BJ (cell line): ENCODE measurements at regions not wholly inside any gene's neighbourhood (a gene's known extent, or its start where the extent isn't known, plus 50 kb on each side); places are given as distances from the start of the nearest gene placed in this dataset.
A peak's percentile ranks its signal among the peaks of the same experiment; 100 is the strongest.
"Not testable (repeated sequence)": the region's sequence is repeated elsewhere in the genome, so short reads cannot be mapped to it uniquely, and the experiment has no call there.

Source experiments
- CTCF ChIA-PET: fragments of 350-600 bp; formaldehyde crosslinking; extraction: SDS; loops from one replicate; lab custom pipeline; 2021; ENCODE audit warnings: antibody characterized with exemption, inconsistent platforms; lab: Yijun Ruan, JAX
- POLR2A ChIA-PET: fragments of 300-600 bp; sonication (Branson Sonifier 250); formaldehyde crosslinking; extraction: SDS; loops from one replicate; lab custom pipeline; 2021; ENCODE audit warnings: antibody characterized with exemption; lab: Charles Lee
- DNase-seq: peaks from one replicate; pipeline ENCODE4 v3.0.0-alpha.2; 2011; ENCODE audit warnings: low read depth
- H3K27me3 ChIP-seq: 2 replicates; pipeline ENCODE4 v1.6.0; 2011; ENCODE audit warnings: low read length; ENCODE audit not compliant: control insufficient read depth, insufficient read depth
- H3K36me3 ChIP-seq: 2 replicates; pipeline ENCODE4 v1.5.1; 2011; ENCODE audit warnings: low read length; ENCODE audit not compliant: control insufficient read depth, insufficient read depth
- H3K4me3 ChIP-seq: 2 replicates; pipeline ENCODE4 v1.5.1; 2011; ENCODE audit warnings: low read depth, mild to moderate bottlenecking, control low read depth, low read length

DNA sequence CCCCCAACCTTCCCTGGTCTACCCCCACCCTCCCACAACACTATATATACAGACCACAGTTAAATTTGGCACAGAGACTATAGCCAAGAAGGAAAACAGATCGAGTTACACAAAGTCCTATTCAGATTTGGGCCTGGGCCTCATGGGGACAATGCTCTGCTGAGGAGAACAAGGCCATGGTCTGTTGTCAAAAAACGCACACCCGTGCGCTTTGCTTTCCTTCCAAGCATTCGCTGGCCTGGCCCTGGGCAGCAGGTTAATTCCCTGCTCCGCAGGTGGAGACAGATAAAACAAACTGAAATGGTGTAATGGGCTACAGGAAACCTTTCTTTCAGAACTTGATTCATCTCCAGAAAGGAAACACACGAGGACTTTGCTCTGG lies 256.2 kb downstream of the BCL2L11 start:
- H3K36me3 ChIP-seq, CTCF ChIA-PET, DNase-seq, POLR2A ChIA-PET, H3K4me3 ChIP-seq, H3K27me3 ChIP-seq: not testable (repeated sequence)

- H3K27me3 ChIP-seq, DNase-seq, H3K36me3 ChIP-seq, POLR2A ChIA-PET, CTCF ChIA-PET, H3K4me3 ChIP-seq: not testable (repeated sequence)
Observed at GRCh38 chr2:111377386-111377959, 256.8 kb downstream of the BCL2L11 start.

- H3K4me3 ChIP-seq, H3K36me3 ChIP-seq, POLR2A ChIA-PET, H3K27me3 ChIP-seq, CTCF ChIA-PET, DNase-seq: not testable (repeated sequence)
Observed at GRCh38 chr2:111378348-111378747, 257.6 kb downstream of the BCL2L11 start.

- POLR2A ChIA-PET, CTCF ChIA-PET, DNase-seq: not testable (repeated sequence)
Observed at GRCh38 chr2:111380733-111381439, 260.2 kb downstream of the BCL2L11 start.

GRCh38 chr2:111381530-111382306 lies 261.0 kb downstream of the BCL2L11 start:
- CTCF ChIA-PET, POLR2A ChIA-PET, H3K36me3 ChIP-seq, H3K27me3 ChIP-seq, DNase-seq, H3K4me3 ChIP-seq: not testable (repeated sequence)

More at GRCh38 chr2:111380733-111381439, 260.2 kb downstream of the BCL2L11 start:
- H3K36me3 ChIP-seq, H3K4me3 ChIP-seq, H3K27me3 ChIP-seq: not testable (repeated sequence)

DNA sequence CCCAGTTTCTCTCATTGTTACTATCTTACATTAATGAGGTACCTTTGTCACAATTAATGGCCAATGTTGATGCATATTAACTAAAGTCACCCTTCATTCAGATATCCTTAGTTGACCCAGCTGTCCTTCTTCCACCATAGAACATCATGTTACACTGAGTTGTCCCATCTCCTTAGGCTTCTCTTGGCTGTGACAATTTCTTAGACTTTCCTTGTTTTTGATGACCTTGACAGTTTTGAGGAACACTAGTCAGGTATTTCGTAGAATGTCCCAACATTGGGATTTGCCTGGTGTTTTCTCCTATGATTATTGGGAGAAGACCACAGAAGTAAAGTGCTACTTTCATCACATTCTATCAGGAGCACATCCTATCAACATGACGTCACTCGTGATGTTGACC lies 261.8 kb downstream of the BCL2L11 start:
- H3K36me3 ChIP-seq, POLR2A ChIA-PET, CTCF ChIA-PET, DNase-seq, H3K4me3 ChIP-seq, H3K27me3 ChIP-seq: not testable (repeated sequence)

- POLR2A ChIA-PET, H3K4me3 ChIP-seq, CTCF ChIA-PET, DNase-seq, H3K27me3 ChIP-seq, H3K36me3 ChIP-seq: not testable (repeated sequence)
Observed at GRCh38 chr2:111383311-111383710, 262.6 kb downstream of the BCL2L11 start.

GRCh38 chr2:111385226-111385957 lies 264.7 kb downstream of the BCL2L11 start:
- H3K27me3 ChIP-seq, CTCF ChIA-PET, H3K36me3 ChIP-seq, POLR2A ChIA-PET, DNase-seq, H3K4me3 ChIP-seq: not testable (repeated sequence)

GRCh38 chr2:111390605-111391004 lies 269.9 kb downstream of the BCL2L11 start:
- H3K4me3 ChIP-seq, H3K27me3 ChIP-seq, POLR2A ChIA-PET, CTCF ChIA-PET, H3K36me3 ChIP-seq, DNase-seq: not testable (repeated sequence)

GRCh38 chr2:111395350-111396128 lies 274.8 kb downstream of the BCL2L11 start:
- CTCF ChIA-PET, H3K4me3 ChIP-seq, POLR2A ChIA-PET, H3K36me3 ChIP-seq, H3K27me3 ChIP-seq: not testable (repeated sequence)
- DNase-seq: peak; percentile 19

DNA sequence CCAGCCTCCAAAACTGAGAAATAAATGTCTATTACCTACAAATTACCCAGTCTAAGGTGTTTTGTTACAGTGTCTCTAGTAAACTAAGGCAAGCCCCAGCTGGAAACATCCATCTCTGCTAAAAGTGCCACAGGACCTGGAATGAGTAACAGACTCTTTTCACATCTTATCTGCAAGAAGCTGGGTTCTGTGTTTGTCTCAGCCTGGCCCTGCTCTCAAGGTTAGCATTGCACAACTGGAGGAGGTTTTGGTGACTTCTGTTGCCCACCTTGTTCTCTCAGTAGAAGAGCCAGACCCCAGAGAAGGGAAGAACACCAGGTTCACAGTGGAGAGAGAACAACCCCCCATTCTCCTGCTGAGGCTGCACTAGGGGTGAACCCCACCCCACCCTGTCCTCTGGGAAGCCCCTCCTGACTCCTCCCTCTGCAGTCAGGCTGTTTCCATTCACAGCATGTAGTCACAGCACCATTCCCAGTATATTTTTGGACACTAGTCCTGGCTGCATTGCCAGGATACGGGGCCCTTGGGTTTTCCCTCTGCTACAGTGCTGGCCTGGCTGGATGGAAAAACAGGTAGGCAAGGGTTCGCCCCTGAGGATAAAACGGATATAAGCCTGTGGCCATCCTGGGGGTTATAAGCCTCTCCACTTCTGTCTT lies 280.0 kb downstream of the BCL2L11 start:
- H3K27me3 ChIP-seq, H3K4me3 ChIP-seq, DNase-seq, CTCF ChIA-PET, POLR2A ChIA-PET, H3K36me3 ChIP-seq: not testable (repeated sequence)
